ENCODE measurements at regions not wholly inside any gene's neighbourhood (a gene's known extent, or its start where the extent isn't known, plus 50 kb on each side); places are given as distances from the start of the nearest gene placed in this dataset.
"Not testable (repeated sequence)": the region's sequence is repeated elsewhere in the genome, so short reads cannot be mapped to it uniquely, and the experiment has no call there.

DNA sequence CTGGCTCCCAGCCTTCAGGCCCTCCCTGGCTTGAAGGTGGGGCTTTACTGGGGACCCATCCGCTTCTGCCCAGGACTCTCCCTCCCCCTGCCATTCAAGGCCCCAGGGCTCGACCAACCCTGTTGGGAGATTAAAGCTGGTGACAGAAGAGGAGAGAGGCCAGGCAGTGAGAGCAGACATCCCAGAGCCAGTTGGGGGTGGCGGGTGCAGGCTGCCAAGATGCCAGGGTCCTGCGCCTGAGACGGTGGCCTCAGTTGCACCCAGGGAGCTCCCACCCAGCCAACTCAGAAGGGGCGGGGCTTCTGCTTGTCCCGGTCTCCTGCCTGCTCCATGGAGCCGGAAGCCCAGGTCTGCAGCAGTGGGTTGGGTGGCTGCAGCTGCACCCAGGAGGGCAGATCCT, 1370.8 kb downstream of the SPATA31A7 start:
- TF ChIP-seq, protein P1, sequence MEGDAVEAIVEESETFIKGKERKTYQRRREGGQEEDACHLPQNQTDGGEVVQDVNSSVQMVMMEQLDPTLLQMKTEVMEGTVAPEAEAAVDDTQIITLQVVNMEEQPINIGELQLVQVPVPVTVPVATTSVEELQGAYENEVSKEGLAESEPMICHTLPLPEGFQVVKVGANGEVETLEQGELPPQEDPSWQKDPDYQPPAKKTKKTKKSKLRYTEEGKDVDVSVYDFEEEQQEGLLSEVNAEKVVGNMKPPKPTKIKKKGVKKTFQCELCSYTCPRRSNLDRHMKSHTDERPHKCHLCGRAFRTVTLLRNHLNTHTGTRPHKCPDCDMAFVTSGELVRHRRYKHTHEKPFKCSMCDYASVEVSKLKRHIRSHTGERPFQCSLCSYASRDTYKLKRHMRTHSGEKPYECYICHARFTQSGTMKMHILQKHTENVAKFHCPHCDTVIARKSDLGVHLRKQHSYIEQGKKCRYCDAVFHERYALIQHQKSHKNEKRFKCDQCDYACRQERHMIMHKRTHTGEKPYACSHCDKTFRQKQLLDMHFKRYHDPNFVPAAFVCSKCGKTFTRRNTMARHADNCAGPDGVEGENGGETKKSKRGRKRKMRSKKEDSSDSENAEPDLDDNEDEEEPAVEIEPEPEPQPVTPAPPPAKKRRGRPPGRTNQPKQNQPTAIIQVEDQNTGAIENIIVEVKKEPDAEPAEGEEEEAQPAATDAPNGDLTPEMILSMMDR (IDR thresholded peaks at IDR 0.05; ENCODE audit: low read length) = not testable (repeated sequence)
- TF ChIP-seq EZH2 (IDR thresholded peaks at IDR 0.05; ENCODE audit: borderline replicate concordance, low read length) = not testable (repeated sequence)
